HEK293 (cell line): ENCODE measurements at regions not wholly inside any gene's neighbourhood (a gene's known extent, or its start where the extent isn't known, plus 50 kb on each side); places are given as distances from the start of the nearest gene placed in this dataset.

Source experiments
- IKZF3 ChIP-seq: fragments of 450-650 bp; IDR thresholded peaks from 2 replicates; pipeline ENCODE4 v1.5.0; 2018; ENCODE audit warnings: missing biosample characterization, mild to moderate bottlenecking, missing genetic modification characterization, moderate library complexity
- YY1 ChIP-seq: fragments of 450-650 bp; formaldehyde crosslinking; IDR thresholded peaks from 2 replicates; pipeline ENCODE4 v1.5.1; 2018; ENCODE audit warnings: missing biosample characterization, missing genetic modification characterization
- ZNF274 ChIP-seq, 2 experiments: fragments of 200-500 bp in 1 of 2; fragments of 450-650 bp in 1 of 2; sonication (Bioruptor generic) in 1 of 2; formaldehyde crosslinking in 1 of 2; IDR thresholded peaks; 2 replicates each; pipeline versions ENCODE4 v1.5.1 to v1.6.1; 2014 to 2016; ENCODE audit warnings: borderline replicate concordance in 1 of 2, inconsistent platforms in 1 of 2, low read length in 1 of 2, missing biosample characterization in 1 of 2, missing genetic modification characterization in 1 of 2
- ZNF792 ChIP-seq: fragments of 450-650 bp; formaldehyde crosslinking; IDR thresholded peaks from 2 replicates; pipeline ENCODE4 v1.5.1; 2016; ENCODE audit warnings: missing biosample characterization, missing genetic modification characterization
- TF ChIP-seq, protein P1 (sequence below): fragments of 450-650 bp; formaldehyde crosslinking; IDR thresholded peaks from 2 replicates; pipeline ENCODE4 v1.5.1; 2016; ENCODE audit warnings: missing biosample characterization, missing genetic modification characterization
- TF ChIP-seq, protein P2 (sequence below): fragments of 450-650 bp; formaldehyde crosslinking; IDR thresholded peaks from 2 replicates; pipeline ENCODE4 v1.5.1; 2016; ENCODE audit warnings: missing biosample characterization, missing genetic modification characterization
- TF ChIP-seq, protein P3 (sequence below): fragments of 450-650 bp; formaldehyde crosslinking; IDR thresholded peaks from 2 replicates; pipeline ENCODE4 v1.5.1; 2016; ENCODE audit warnings: missing biosample characterization, missing genetic modification characterization

DNA sequence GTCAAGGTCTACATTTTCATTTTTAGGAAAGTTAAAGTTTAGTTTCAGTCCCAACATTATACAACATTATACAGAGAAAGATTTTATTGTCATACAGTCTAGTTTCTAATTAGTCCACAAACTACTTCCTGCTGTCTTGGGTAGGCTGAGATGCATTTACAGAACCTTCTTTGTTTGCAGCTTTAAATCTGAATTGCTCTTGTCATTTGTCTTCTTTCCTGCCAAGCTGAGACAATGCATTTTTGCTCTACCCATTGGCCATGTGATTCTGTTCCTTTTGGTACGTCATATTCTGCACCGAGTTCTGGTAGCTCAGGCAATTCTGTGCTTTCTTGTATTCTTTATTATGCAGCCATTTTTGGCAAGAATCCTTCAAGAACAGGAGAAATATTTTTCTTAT is 228.5 kb downstream of the ATP23 start:
- TF ChIP-seq ZNF274 (IDR thresholded peaks at IDR 0.05; ENCODE audit: low read length) (no peak), ZNF274 (tag by site-specific recombination; IDR thresholded peaks at IDR 0.05; ENCODE audit: borderline replicate concordance) (no peak), ZNF792 (tag by site-specific recombination) (no peak), IKZF3 (tag by site-specific recombination) (no peak), YY1 (tag by site-specific recombination) (no peak)
- TF ChIP-seq, protein P1, sequence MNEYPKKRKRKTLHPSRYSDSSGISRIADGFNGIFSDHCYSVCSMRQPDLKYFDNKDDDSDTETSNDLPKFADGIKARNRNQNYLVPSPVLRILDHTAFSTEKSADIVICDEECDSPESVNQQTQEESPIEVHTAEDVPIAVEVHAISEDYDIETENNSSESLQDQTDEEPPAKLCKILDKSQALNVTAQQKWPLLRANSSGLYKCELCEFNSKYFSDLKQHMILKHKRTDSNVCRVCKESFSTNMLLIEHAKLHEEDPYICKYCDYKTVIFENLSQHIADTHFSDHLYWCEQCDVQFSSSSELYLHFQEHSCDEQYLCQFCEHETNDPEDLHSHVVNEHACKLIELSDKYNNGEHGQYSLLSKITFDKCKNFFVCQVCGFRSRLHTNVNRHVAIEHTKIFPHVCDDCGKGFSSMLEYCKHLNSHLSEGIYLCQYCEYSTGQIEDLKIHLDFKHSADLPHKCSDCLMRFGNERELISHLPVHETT (tag by site-specific recombination), result no peak
- TF ChIP-seq, protein P2, sequence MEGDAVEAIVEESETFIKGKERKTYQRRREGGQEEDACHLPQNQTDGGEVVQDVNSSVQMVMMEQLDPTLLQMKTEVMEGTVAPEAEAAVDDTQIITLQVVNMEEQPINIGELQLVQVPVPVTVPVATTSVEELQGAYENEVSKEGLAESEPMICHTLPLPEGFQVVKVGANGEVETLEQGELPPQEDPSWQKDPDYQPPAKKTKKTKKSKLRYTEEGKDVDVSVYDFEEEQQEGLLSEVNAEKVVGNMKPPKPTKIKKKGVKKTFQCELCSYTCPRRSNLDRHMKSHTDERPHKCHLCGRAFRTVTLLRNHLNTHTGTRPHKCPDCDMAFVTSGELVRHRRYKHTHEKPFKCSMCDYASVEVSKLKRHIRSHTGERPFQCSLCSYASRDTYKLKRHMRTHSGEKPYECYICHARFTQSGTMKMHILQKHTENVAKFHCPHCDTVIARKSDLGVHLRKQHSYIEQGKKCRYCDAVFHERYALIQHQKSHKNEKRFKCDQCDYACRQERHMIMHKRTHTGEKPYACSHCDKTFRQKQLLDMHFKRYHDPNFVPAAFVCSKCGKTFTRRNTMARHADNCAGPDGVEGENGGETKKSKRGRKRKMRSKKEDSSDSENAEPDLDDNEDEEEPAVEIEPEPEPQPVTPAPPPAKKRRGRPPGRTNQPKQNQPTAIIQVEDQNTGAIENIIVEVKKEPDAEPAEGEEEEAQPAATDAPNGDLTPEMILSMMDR (tag by site-specific recombination), result no peak
- TF ChIP-seq, protein P3, sequence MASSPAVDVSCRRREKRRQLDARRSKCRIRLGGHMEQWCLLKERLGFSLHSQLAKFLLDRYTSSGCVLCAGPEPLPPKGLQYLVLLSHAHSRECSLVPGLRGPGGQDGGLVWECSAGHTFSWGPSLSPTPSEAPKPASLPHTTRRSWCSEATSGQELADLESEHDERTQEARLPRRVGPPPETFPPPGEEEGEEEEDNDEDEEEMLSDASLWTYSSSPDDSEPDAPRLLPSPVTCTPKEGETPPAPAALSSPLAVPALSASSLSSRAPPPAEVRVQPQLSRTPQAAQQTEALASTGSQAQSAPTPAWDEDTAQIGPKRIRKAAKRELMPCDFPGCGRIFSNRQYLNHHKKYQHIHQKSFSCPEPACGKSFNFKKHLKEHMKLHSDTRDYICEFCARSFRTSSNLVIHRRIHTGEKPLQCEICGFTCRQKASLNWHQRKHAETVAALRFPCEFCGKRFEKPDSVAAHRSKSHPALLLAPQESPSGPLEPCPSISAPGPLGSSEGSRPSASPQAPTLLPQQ (tag by site-specific recombination), result no peak
